Hepatocyte (in vitro differentiated cells): ENCODE measurements at regions not wholly inside any gene's neighbourhood (a gene's known extent, or its start where the extent isn't known, plus 50 kb on each side); places are given as distances from the start of the nearest gene placed in this dataset.

ENCODE experiments used
- DNase-seq: peaks from one replicate; pipeline ENCODE4 v3.0.0-alpha.2; 2016; ENCODE audit warnings: low spot score
- H2AFZ ChIP-seq: fragments of 200-600 bp; sonication (generic); 2 replicates; pipeline ENCODE4 v1.6.0; 2016; ENCODE audit warnings: antibody characterized with exemption, mild to moderate bottlenecking
- H3K27ac ChIP-seq: fragments of 200-600 bp; sonication (generic); 2 replicates; pipeline ENCODE4 v1.5.1; 2016; ENCODE audit warnings: mild to moderate bottlenecking
- H3K27me3 ChIP-seq: fragments of 200-600 bp; sonication (generic); 2 replicates; pipeline ENCODE4 v1.6.1; 2016
- H3K36me3 ChIP-seq: fragments of 200-600 bp; sonication (generic); replicated peaks from 2 replicates; pipeline ENCODE4 v1.5.1; 2016; ENCODE audit warnings: low read depth; ENCODE audit not compliant: insufficient read depth
- H3K4me1 ChIP-seq: fragments of 200-600 bp; sonication (generic); 2 replicates; pipeline ENCODE4 v1.5.1; 2016; ENCODE audit warnings: mild to moderate bottlenecking, moderate library complexity; ENCODE audit not compliant: insufficient read depth
- H3K4me2 ChIP-seq: fragments of 200-600 bp; sonication (generic); 2 replicates; pipeline ENCODE4 v1.6.0; 2016
- H3K4me3 ChIP-seq: fragments of 200-600 bp; sonication (generic); 2 replicates; pipeline ENCODE4 v1.5.1; 2016; ENCODE audit warnings: mild to moderate bottlenecking
- H3K79me2 ChIP-seq: fragments of 200-600 bp; sonication (generic); 2 replicates; pipeline ENCODE4 v1.6.0; 2017; ENCODE audit warnings: mild to moderate bottlenecking
- H3K9me2 ChIP-seq: fragments of 200-600 bp; sonication (generic); replicated peaks from 2 replicates; pipeline ENCODE4 v1.6.0; 2017; ENCODE audit warnings: mild to moderate bottlenecking; ENCODE audit not compliant: insufficient read depth
- H3K9me3 ChIP-seq: fragments of 200-600 bp; sonication (generic); 2 replicates; pipeline ENCODE4 v1.5.1; 2016; ENCODE audit warnings: low read depth, mild to moderate bottlenecking
- H4K20me1 ChIP-seq: fragments of 200-600 bp; sonication (generic); 2 replicates; pipeline ENCODE4 v1.6.0; 2016; ENCODE audit warnings: mild to moderate bottlenecking; ENCODE audit not compliant: insufficient read depth, poor library complexity, severe bottlenecking
- EZH2 ChIP-seq: fragments of 200-600 bp; sonication (generic); IDR thresholded peaks from 2 replicates; pipeline ENCODE4 v1.6.1; 2016; ENCODE audit warnings: antibody characterized with exemption, mild to moderate bottlenecking, borderline replicate concordance
- EZH2phosphoT487 ChIP-seq: fragments of 200-600 bp; sonication (generic); IDR thresholded peaks from one replicate; pipeline ENCODE4 v1.6.1; 2018; ENCODE audit warnings: antibody characterized with exemption, mild to moderate bottlenecking, low read depth, moderate library complexity; ENCODE audit not compliant: unreplicated experiment, severe bottlenecking
- WGBS: methylation state at CpG from one replicate; pipeline ENCODE4 v1.1.6; 2016; ENCODE audit warnings: low lambda C conversion rate; ENCODE audit errors: missing lambda C conversion rate; 5-methylcytosine and 5-hydroxymethylcytosine counted together
- TF ChIP-seq, protein P1 (sequence below): fragments of 200-600 bp; sonication (generic); IDR thresholded peaks from 2 replicates; pipeline ENCODE4 v1.5.1; 2016; ENCODE audit warnings: antibody characterized with exemption, mild to moderate bottlenecking; ENCODE audit not compliant: poor library complexity

- TF ChIP-seq, protein P1, sequence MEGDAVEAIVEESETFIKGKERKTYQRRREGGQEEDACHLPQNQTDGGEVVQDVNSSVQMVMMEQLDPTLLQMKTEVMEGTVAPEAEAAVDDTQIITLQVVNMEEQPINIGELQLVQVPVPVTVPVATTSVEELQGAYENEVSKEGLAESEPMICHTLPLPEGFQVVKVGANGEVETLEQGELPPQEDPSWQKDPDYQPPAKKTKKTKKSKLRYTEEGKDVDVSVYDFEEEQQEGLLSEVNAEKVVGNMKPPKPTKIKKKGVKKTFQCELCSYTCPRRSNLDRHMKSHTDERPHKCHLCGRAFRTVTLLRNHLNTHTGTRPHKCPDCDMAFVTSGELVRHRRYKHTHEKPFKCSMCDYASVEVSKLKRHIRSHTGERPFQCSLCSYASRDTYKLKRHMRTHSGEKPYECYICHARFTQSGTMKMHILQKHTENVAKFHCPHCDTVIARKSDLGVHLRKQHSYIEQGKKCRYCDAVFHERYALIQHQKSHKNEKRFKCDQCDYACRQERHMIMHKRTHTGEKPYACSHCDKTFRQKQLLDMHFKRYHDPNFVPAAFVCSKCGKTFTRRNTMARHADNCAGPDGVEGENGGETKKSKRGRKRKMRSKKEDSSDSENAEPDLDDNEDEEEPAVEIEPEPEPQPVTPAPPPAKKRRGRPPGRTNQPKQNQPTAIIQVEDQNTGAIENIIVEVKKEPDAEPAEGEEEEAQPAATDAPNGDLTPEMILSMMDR = no peak
- no peak for TF ChIP-seq EZH2
- TF ChIP-seq EZH2phosphoT487 = no peak
These were observed 374.1 kb upstream of the ACO1 start for GRCh38 chr9:32010322-32010721.

GRCh38 chr9:32011049-32011448 is 373.4 kb upstream of the ACO1 start:
- WGBS = 92% methylated on average over 2 of the region's 2 CpGs

More at GRCh38 chr9:32010322-32010721, 374.1 kb upstream of the ACO1 start:
- Histone ChIP-seq H3K4me1 (no peaks in the 10 kb centered on the region), H3K27me3 (no peaks in the 10 kb centered on the region), H3K79me2 (no peaks in the 10 kb centered on the region), H4K20me1 (no peaks in the 10 kb centered on the region), H2AFZ (no peak overlapping the region), H3K36me3 (no peaks in the 10 kb centered on the region), H3K9me3 (no peaks in the 10 kb centered on the region), H3K4me2 (no peak overlapping the region), H3K4me3 (no peak overlapping the region), H3K27ac (no peak overlapping the region), H3K9me2 (no peaks in the 10 kb centered on the region)
- 88% methylated on average over 8 of the region's 8 CpGs for WGBS
- DNase-seq = no peak

DNA sequence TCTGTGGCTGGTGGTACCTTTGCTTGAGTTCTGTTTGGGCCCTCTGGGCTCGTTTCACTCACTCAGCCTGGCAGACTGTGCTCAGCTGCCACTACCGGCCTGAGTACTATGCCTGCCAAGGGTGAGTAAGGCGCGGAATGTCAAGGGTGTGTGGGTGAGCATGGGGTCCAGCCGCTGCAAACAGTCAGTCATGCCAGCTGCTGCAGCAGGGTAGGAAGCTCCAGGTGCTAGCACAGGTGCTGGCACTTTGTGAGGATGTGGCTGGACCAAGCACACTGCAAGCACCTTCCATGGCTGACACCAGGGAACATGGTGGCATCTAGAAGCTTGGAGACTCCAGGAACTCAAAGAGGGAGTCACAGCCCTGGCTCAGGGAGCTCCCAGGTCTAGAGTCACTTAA is 368.6 kb upstream of the ACO1 start:
- H3K9me2 ChIP-seq = no peaks in the 10 kb centered on the region
- H3K9me3 ChIP-seq = no peaks in the 10 kb centered on the region
- no peaks in the 10 kb centered on the region for H3K4me1 ChIP-seq
- no peaks in the 10 kb centered on the region for H4K20me1 ChIP-seq
- H3K79me2 ChIP-seq = no peaks in the 10 kb centered on the region
- H3K4me2 ChIP-seq = no peak overlapping the region
- DNase-seq = no peak
- no peaks in the 10 kb centered on the region for H3K36me3 ChIP-seq
- H3K27me3 ChIP-seq = no peaks in the 10 kb centered on the region
- 75% methylated on average over 5 of the region's 5 CpGs for WGBS
- TF ChIP-seq EZH2phosphoT487 = no peak
- TF ChIP-seq EZH2 = no peak
- TF ChIP-seq, protein P1 = no peak
- no peak overlapping the region for H2AFZ ChIP-seq
- H3K4me3 ChIP-seq = no peak overlapping the region
- H3K27ac ChIP-seq = no peak overlapping the region

More at GRCh38 chr9:32011049-32011448, 373.4 kb upstream of the ACO1 start:
- Histone ChIP-seq H3K27me3 (no peaks in the 10 kb centered on the region), H3K79me2 (no peaks in the 10 kb centered on the region), H4K20me1 (no peaks in the 10 kb centered on the region), H3K27ac (no peak overlapping the region), H3K9me3 (no peaks in the 10 kb centered on the region), H2AFZ (no peak overlapping the region), H3K4me2 (no peak overlapping the region), H3K36me3 (no peaks in the 10 kb centered on the region), H3K4me3 (no peak overlapping the region), H3K4me1 (no peaks in the 10 kb centered on the region), H3K9me2 (no peaks in the 10 kb centered on the region)
- no peak for DNase-seq
- TF ChIP-seq EZH2 = no peak
- TF ChIP-seq EZH2phosphoT487 = no peak
- TF ChIP-seq, protein P1 = no peak

- no peaks in the 10 kb centered on the region for H3K27me3 ChIP-seq
- no peaks in the 10 kb centered on the region for H3K79me2 ChIP-seq
- 91% methylated on average over 3 of the region's 3 CpGs for WGBS
- H3K4me3 ChIP-seq = no peak overlapping the region
- no peak overlapping the region for H2AFZ ChIP-seq
- H4K20me1 ChIP-seq = no peaks in the 10 kb centered on the region
- H3K9me2 ChIP-seq = no peaks in the 10 kb centered on the region
- DNase-seq = no peak
- no peaks in the 10 kb centered on the region for H3K4me1 ChIP-seq
- no peak overlapping the region for H3K27ac ChIP-seq
- TF ChIP-seq, protein P1 = no peak
- TF ChIP-seq EZH2 = no peak
- no peak overlapping the region for H3K4me2 ChIP-seq
- no peaks in the 10 kb centered on the region for H3K36me3 ChIP-seq
- H3K9me3 ChIP-seq = no peaks in the 10 kb centered on the region
These were observed 338.9 kb upstream of the ACO1 start for GRCh38 chr9:32045513-32045912.
